GM23338 (cell line): ENCODE measurements at regions not wholly inside any gene's neighbourhood (a gene's known extent, or its start where the extent isn't known, plus 50 kb on each side); places are given as distances from the start of the nearest gene placed in this dataset.

Experiments used
- ATAC-seq: fragments of 200-7000 bp; cut with Tn5 transposase; 3 replicates; pipeline ENCODE4 v1.9.1; 2020
- DNase-seq: peaks from one replicate; pipeline ENCODE4 v3.0.0-alpha.2; 2015; ENCODE audit warnings: low spot score
- H2AFZ ChIP-seq: fragments of 200-600 bp; sonication (generic); 2 replicates; pipeline ENCODE4 v1.8.0; 2016; ENCODE audit warnings: antibody characterized with exemption, mild to moderate bottlenecking, moderate library complexity
- H3F3A ChIP-seq: fragments of 200-600 bp; sonication (generic); replicated peaks from 2 replicates; pipeline ENCODE4 v1.8.0; 2017; ENCODE audit warnings: antibody characterized with exemption, mixed run types, low read depth
- H3K27ac ChIP-seq: fragments of 200-600 bp; sonication (generic); 2 replicates; pipeline ENCODE4 v1.6.1; 2016; ENCODE audit warnings: low read depth
- H3K27me3 ChIP-seq: fragments of 200-600 bp; sonication (generic); 2 replicates; pipeline ENCODE4 v1.8.0; 2016; ENCODE audit warnings: mild to moderate bottlenecking, mixed run types, moderate library complexity; ENCODE audit not compliant: insufficient read depth
- H3K36me3 ChIP-seq: fragments of 200-600 bp; sonication (generic); 2 replicates; pipeline ENCODE4 v1.8.0; 2016; ENCODE audit warnings: mild to moderate bottlenecking; ENCODE audit not compliant: insufficient read depth
- H3K4me1 ChIP-seq: fragments of 200-600 bp; sonication (generic); 2 replicates; pipeline ENCODE4 v1.8.0; 2016; ENCODE audit warnings: mild to moderate bottlenecking, moderate library complexity; ENCODE audit not compliant: insufficient read depth
- H3K4me2 ChIP-seq: fragments of 200-600 bp; sonication (generic); 2 replicates; pipeline ENCODE4 v1.7.1; 2017; ENCODE audit warnings: mixed run types
- H3K4me3 ChIP-seq: fragments of 200-600 bp; sonication (generic); 2 replicates; pipeline ENCODE4 v1.6.1; 2016; ENCODE audit warnings: mixed run types
- H3K79me2 ChIP-seq: fragments of 200-600 bp; sonication (generic); replicated peaks from 2 replicates; pipeline ENCODE4 v1.8.0; 2017; ENCODE audit warnings: mild to moderate bottlenecking; ENCODE audit not compliant: insufficient read depth
- H3K9me2 ChIP-seq: fragments of 200-600 bp; sonication (generic); 2 replicates; pipeline ENCODE4 v1.8.0; 2017; ENCODE audit not compliant: insufficient read depth
- H4K20me1 ChIP-seq: fragments of 200-600 bp; sonication (generic); replicated peaks from 2 replicates; pipeline ENCODE4 v1.8.0; 2017; ENCODE audit warnings: mild to moderate bottlenecking; ENCODE audit not compliant: insufficient read depth
- H3K27ac Mint-ChIP-seq: 2 replicates; pipeline ENCODE4 v1.8.0; 2020; ENCODE audit warnings: inconsistent platforms, mild to moderate bottlenecking, moderate library complexity, mixed read lengths
- H3K27me3 Mint-ChIP-seq: 3 replicates; pipeline ENCODE4 v1.8.0; 2022; ENCODE audit warnings: low read depth, mild to moderate bottlenecking, moderate library complexity, mixed read lengths, inconsistent platforms; ENCODE audit not compliant: insufficient read depth, poor library complexity
- H3K36me3 Mint-ChIP-seq: 3 replicates; pipeline ENCODE4 v1.8.0; 2021; ENCODE audit warnings: low read depth, mild to moderate bottlenecking, inconsistent platforms, moderate library complexity, mixed read lengths
- H3K4me1 Mint-ChIP-seq: 3 replicates; pipeline ENCODE4 v1.8.0; 2020; ENCODE audit warnings: mild to moderate bottlenecking, inconsistent platforms, mixed read lengths
- H3K4me3 Mint-ChIP-seq: 3 replicates; pipeline ENCODE4 v1.8.0; 2021; ENCODE audit warnings: moderate library complexity, mild to moderate bottlenecking, inconsistent platforms, mixed read lengths
- H3K9me3 Mint-ChIP-seq: 3 replicates; pipeline ENCODE4 v1.8.0; 2020; ENCODE audit warnings: moderate library complexity, mild to moderate bottlenecking, inconsistent platforms, mixed read lengths
- CREB1 ChIP-seq: fragments of 250-450 bp; sonication (Bioruptor Pico); IDR thresholded peaks from 2 replicates; pipeline ENCODE4 v1.5.0; 2020; ENCODE audit warnings: low read depth, mild to moderate bottlenecking, moderate library complexity
- EZH2 ChIP-seq: fragments of 200-600 bp; sonication (generic); IDR thresholded peaks from one replicate; pipeline ENCODE4 v1.8.0; 2017; ENCODE audit warnings: antibody characterized with exemption, mild to moderate bottlenecking, low read depth; ENCODE audit not compliant: unreplicated experiment
- JUNB ChIP-seq: IDR thresholded peaks from one replicate; pipeline ENCODE4 v1.6.1; 2016; ENCODE audit warnings: antibody characterized with exemption; ENCODE audit not compliant: unreplicated experiment
- NANOG ChIP-seq: IDR thresholded peaks from 2 replicates; pipeline ENCODE4 v1.6.1; 2016; ENCODE audit warnings: antibody characterized with exemption, borderline replicate concordance
- POLR2AphosphoS5 ChIP-seq: IDR thresholded peaks from 2 replicates; pipeline ENCODE4 v1.6.1; 2016; ENCODE audit warnings: antibody characterized with exemption, low read depth
- STAT1 ChIP-seq: IDR thresholded peaks from one replicate; pipeline ENCODE4 v1.6.1; 2016; ENCODE audit warnings: antibody characterized with exemption; ENCODE audit not compliant: unreplicated experiment
- ZNF114 ChIP-seq: fragments of 250-450 bp; sonication (Bioruptor Pico); IDR thresholded peaks from 2 replicates; pipeline ENCODE4 v1.5.0; 2020; ENCODE audit warnings: mild to moderate bottlenecking, moderate library complexity
- TF ChIP-seq, protein P1 (sequence below): fragments of 250-450 bp; sonication (Bioruptor Pico); IDR thresholded peaks from 2 replicates; pipeline ENCODE4 v1.5.0; 2020; ENCODE audit warnings: mild to moderate bottlenecking, moderate library complexity
- TF ChIP-seq, protein P2 (sequence below), 2 experiments: fragments of 200-600 bp in 1 of 2; sonication (generic) in 1 of 2; conservative IDR thresholded peaks; 2 replicates each; pipeline versions ENCODE4 v1.5.1 to v1.6.1; 2016 to 2017; ENCODE audit warnings: antibody characterized with exemption in 2 of 2, low read depth in 2 of 2, mild to moderate bottlenecking in 2 of 2, moderate library complexity in 1 of 2
- TF ChIP-seq, protein P3 (sequence below): IDR thresholded peaks from 2 replicates; pipeline ENCODE4 v1.6.1; 2016; ENCODE audit warnings: antibody characterized with exemption
- TF ChIP-seq, protein P4 (sequence below): IDR thresholded peaks from one replicate; pipeline ENCODE4 v1.6.1; 2018; ENCODE audit warnings: antibody characterized with exemption; ENCODE audit not compliant: unreplicated experiment

DNA sequence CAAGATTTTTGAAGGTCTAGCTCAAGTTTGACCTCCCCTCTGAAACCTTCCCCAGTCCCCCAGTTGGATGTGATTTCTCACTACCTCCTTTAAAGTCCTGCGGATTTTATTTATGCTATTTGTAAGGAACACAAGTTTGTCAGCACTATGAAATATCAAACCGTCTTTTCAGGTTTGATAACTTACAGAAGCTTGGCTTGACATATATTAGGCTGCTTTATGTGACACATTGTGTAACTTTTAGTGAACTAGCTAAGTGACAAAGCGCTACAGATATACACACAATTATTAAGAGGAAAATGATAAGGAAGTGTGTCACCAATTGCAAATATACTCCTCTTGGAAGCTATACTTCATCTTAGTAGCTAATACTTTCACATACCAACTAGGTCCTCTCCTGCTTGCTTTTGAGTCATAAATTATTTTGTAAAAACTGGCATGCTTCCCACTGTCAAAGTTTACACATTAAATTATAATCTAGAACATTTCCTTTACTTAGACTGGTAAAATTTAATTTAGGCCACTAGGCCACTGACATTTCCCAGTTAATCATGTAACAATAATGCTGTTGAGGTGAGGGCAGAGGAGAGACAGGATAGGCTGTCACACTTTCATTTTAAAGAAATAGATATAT is 149.5 kb downstream of the TMTC3 start:
- H3K36me3 ChIP-seq = no peaks in the 10 kb centered on the region
- H3K27ac ChIP-seq = no peak overlapping the region
- Mint-ChIP-seq H3K9me3 (no peaks in the 10 kb centered on the region; the same call in 2 of the 3 replicates), H3K4me3 (no peak overlapping the region), H3K27me3 (no peaks in the 10 kb centered on the region), H3K36me3 (no peaks in the 10 kb centered on the region), H3K4me1 (no peaks in the 10 kb centered on the region), H3K27ac (no peak overlapping the region)
- no peaks in the 10 kb centered on the region for H3K79me2 ChIP-seq
- ATAC-seq (no peak), DNase-seq (no peak)
- H3K9me2 ChIP-seq = no peaks in the 10 kb centered on the region
- H2AFZ ChIP-seq = no peak overlapping the region
- H3K27me3 ChIP-seq = no peaks in the 10 kb centered on the region
- no peaks in the 10 kb centered on the region for H3F3A ChIP-seq
- no peaks in the 10 kb centered on the region for H3K4me1 ChIP-seq
- H4K20me1 ChIP-seq = no peaks in the 10 kb centered on the region
- H3K4me3 ChIP-seq = no peak overlapping the region
- H3K4me2 ChIP-seq = no peak overlapping the region
- TF ChIP-seq EZH2 (no peak), ZNF114 (CRISPR knock-in tag) (no peak), NANOG (no peak), CREB1 (CRISPR knock-in tag) (no peak), JUNB (no peak), STAT1 (no peak), POLR2AphosphoS5 (no peak)
- TF ChIP-seq, protein P1, sequence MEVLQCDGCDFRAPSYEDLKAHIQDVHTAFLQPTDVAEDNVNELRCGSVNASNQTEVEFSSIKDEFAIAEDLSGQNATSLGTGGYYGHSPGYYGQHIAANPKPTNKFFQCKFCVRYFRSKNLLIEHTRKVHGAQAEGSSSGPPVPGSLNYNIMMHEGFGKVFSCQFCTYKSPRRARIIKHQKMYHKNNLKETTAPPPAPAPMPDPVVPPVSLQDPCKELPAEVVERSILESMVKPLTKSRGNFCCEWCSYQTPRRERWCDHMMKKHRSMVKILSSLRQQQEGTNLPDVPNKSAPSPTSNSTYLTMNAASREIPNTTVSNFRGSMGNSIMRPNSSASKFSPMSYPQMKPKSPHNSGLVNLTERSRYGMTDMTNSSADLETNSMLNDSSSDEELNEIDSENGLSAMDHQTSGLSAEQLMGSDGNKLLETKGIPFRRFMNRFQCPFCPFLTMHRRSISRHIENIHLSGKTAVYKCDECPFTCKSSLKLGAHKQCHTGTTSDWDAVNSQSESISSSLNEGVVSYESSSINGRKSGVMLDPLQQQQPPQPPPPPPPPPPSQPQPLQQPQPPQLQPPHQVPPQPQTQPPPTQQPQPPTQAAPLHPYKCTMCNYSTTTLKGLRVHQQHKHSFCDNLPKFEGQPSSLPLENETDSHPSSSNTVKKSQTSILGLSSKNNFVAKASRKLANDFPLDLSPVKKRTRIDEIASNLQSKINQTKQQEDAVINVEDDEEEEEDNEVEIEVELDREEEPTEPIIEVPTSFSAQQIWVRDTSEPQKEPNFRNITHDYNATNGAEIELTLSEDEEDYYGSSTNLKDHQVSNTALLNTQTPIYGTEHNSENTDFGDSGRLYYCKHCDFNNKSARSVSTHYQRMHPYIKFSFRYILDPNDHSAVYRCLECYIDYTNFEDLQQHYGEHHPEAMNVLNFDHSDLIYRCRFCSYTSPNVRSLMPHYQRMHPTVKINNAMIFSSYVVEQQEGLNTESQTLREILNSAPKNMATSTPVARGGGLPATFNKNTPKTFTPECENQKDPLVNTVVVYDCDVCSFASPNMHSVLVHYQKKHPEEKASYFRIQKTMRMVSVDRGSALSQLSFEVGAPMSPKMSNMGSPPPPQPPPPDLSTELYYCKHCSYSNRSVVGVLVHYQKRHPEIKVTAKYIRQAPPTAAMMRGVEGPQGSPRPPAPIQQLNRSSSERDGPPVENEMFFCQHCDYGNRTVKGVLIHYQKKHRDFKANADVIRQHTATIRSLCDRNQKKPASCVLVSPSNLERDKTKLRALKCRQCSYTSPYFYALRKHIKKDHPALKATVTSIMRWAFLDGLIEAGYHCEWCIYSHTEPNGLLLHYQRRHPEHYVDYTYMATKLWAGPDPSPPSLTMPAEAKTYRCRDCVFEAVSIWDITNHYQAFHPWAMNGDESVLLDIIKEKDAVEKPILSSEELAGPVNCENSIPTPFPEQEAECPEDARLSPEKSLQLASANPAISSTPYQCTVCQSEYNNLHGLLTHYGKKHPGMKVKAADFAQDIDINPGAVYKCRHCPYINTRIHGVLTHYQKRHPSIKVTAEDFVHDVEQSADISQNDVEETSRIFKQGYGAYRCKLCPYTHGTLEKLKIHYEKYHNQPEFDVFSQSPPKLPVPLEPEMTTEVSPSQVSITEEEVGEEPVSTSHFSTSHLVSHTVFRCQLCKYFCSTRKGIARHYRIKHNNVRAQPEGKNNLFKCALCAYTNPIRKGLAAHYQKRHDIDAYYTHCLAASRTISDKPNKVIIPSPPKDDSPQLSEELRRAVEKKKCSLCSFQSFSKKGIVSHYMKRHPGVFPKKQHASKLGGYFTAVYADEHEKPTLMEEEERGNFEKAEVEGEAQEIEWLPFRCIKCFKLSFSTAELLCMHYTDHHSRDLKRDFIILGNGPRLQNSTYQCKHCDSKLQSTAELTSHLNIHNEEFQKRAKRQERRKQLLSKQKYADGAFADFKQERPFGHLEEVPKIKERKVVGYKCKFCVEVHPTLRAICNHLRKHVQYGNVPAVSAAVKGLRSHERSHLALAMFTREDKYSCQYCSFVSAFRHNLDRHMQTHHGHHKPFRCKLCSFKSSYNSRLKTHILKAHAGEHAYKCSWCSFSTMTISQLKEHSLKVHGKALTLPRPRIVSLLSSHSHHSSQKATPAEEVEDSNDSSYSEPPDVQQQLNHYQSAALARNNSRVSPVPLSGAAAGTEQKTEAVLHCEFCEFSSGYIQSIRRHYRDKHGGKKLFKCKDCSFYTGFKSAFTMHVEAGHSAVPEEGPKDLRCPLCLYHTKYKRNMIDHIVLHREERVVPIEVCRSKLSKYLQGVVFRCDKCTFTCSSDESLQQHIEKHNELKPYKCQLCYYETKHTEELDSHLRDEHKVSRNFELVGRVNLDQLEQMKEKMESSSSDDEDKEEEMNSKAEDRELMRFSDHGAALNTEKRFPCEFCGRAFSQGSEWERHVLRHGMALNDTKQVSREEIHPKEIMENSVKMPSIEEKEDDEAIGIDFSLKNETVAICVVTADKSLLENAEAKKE (CRISPR knock-in tag) = no peak
- TF ChIP-seq, protein P2, sequence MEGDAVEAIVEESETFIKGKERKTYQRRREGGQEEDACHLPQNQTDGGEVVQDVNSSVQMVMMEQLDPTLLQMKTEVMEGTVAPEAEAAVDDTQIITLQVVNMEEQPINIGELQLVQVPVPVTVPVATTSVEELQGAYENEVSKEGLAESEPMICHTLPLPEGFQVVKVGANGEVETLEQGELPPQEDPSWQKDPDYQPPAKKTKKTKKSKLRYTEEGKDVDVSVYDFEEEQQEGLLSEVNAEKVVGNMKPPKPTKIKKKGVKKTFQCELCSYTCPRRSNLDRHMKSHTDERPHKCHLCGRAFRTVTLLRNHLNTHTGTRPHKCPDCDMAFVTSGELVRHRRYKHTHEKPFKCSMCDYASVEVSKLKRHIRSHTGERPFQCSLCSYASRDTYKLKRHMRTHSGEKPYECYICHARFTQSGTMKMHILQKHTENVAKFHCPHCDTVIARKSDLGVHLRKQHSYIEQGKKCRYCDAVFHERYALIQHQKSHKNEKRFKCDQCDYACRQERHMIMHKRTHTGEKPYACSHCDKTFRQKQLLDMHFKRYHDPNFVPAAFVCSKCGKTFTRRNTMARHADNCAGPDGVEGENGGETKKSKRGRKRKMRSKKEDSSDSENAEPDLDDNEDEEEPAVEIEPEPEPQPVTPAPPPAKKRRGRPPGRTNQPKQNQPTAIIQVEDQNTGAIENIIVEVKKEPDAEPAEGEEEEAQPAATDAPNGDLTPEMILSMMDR (conservative IDR thresholded peaks at IDR 0.05; ENCODE audit: low read depth in 2 of 2) = no peak
- TF ChIP-seq, protein P3, sequence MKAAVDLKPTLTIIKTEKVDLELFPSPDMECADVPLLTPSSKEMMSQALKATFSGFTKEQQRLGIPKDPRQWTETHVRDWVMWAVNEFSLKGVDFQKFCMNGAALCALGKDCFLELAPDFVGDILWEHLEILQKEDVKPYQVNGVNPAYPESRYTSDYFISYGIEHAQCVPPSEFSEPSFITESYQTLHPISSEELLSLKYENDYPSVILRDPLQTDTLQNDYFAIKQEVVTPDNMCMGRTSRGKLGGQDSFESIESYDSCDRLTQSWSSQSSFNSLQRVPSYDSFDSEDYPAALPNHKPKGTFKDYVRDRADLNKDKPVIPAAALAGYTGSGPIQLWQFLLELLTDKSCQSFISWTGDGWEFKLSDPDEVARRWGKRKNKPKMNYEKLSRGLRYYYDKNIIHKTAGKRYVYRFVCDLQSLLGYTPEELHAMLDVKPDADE = no peak
- TF ChIP-seq, protein P4, sequence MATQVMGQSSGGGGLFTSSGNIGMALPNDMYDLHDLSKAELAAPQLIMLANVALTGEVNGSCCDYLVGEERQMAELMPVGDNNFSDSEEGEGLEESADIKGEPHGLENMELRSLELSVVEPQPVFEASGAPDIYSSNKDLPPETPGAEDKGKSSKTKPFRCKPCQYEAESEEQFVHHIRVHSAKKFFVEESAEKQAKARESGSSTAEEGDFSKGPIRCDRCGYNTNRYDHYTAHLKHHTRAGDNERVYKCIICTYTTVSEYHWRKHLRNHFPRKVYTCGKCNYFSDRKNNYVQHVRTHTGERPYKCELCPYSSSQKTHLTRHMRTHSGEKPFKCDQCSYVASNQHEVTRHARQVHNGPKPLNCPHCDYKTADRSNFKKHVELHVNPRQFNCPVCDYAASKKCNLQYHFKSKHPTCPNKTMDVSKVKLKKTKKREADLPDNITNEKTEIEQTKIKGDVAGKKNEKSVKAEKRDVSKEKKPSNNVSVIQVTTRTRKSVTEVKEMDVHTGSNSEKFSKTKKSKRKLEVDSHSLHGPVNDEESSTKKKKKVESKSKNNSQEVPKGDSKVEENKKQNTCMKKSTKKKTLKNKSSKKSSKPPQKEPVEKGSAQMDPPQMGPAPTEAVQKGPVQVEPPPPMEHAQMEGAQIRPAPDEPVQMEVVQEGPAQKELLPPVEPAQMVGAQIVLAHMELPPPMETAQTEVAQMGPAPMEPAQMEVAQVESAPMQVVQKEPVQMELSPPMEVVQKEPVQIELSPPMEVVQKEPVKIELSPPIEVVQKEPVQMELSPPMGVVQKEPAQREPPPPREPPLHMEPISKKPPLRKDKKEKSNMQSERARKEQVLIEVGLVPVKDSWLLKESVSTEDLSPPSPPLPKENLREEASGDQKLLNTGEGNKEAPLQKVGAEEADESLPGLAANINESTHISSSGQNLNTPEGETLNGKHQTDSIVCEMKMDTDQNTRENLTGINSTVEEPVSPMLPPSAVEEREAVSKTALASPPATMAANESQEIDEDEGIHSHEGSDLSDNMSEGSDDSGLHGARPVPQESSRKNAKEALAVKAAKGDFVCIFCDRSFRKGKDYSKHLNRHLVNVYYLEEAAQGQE = no peak
